ENCODE measurements at regions not wholly inside any gene's neighbourhood (a gene's known extent, or its start where the extent isn't known, plus 50 kb on each side); places are given as distances from the start of the nearest gene placed in this dataset.
"Not testable (repeated sequence)": the region's sequence is repeated elsewhere in the genome, so short reads cannot be mapped to it uniquely, and the experiment has no call there.

- TF ChIP-seq, protein P1, sequence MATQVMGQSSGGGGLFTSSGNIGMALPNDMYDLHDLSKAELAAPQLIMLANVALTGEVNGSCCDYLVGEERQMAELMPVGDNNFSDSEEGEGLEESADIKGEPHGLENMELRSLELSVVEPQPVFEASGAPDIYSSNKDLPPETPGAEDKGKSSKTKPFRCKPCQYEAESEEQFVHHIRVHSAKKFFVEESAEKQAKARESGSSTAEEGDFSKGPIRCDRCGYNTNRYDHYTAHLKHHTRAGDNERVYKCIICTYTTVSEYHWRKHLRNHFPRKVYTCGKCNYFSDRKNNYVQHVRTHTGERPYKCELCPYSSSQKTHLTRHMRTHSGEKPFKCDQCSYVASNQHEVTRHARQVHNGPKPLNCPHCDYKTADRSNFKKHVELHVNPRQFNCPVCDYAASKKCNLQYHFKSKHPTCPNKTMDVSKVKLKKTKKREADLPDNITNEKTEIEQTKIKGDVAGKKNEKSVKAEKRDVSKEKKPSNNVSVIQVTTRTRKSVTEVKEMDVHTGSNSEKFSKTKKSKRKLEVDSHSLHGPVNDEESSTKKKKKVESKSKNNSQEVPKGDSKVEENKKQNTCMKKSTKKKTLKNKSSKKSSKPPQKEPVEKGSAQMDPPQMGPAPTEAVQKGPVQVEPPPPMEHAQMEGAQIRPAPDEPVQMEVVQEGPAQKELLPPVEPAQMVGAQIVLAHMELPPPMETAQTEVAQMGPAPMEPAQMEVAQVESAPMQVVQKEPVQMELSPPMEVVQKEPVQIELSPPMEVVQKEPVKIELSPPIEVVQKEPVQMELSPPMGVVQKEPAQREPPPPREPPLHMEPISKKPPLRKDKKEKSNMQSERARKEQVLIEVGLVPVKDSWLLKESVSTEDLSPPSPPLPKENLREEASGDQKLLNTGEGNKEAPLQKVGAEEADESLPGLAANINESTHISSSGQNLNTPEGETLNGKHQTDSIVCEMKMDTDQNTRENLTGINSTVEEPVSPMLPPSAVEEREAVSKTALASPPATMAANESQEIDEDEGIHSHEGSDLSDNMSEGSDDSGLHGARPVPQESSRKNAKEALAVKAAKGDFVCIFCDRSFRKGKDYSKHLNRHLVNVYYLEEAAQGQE (IDR thresholded peaks at IDR 0.05) = no peak
Measured at GRCh38 chr5:84748313-84748712, 363.6 kb upstream of the EDIL3 start (continued).

DNA sequence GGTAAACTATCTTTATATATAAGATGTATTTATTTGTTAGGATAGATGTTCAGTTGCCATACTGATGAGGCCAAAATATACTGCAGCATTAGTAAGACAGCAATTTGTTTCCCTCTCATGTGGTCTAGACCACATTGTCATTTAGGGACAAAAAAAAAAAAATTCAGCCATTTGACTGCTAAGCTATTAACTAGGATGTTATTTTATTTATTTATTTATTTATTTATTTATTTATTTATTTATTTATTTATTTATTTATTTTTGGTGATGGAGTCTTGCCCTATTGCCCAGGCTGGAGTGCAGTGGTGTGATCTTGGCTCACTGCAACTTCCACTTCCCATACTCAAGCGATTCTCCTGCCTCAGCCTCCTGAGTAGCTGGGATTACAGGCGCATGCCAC lies 361.6 kb upstream of the EDIL3 start:
- H3K4me3 ChIP-seq (ENCODE audit: low read depth in 1 of 3, low read length in 3 of 3); H3K9me3 ChIP-seq (ENCODE audit: control insufficient read depth in 4 of 4, low read length in 3 of 4); H3K36me3 ChIP-seq (ENCODE audit: control insufficient read depth in 4 of 4, insufficient read depth in 3 of 4, low read depth in 1 of 4, low read length in 3 of 4); H3K4me1 ChIP-seq (ENCODE audit: control insufficient read depth in 4 of 4, insufficient read depth in 4 of 4, low read length in 3 of 4); DNase-seq (ENCODE audit: low spot score); H3K27ac ChIP-seq (ENCODE audit: low read depth in 1 of 2, low read length in 2 of 2); H3K27me3 ChIP-seq (ENCODE audit: control insufficient read depth in 4 of 4, insufficient read depth in 4 of 4, low read length in 3 of 4); H3K9ac ChIP-seq (ENCODE audit: low read depth in 1 of 2, low read length in 2 of 2): not testable (repeated sequence)
- WGBS = 94% methylated on average over 2 of the region's 2 CpGs

- TF ChIP-seq, protein P2, sequence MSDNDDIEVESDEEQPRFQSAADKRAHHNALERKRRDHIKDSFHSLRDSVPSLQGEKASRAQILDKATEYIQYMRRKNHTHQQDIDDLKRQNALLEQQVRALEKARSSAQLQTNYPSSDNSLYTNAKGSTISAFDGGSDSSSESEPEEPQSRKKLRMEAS (IDR thresholded peaks at IDR 0.05) = no peak
- no peak for TF ChIP-seq RAD21 (IDR thresholded peaks at IDR 0.05)
- TF ChIP-seq RXRA (IDR thresholded peaks at IDR 0.05) = no peak
- no peak for TF ChIP-seq NR2F2 (IDR thresholded peaks at IDR 0.05)
- no peak for TF ChIP-seq ATF3 (IDR thresholded peaks at IDR 0.05)
- TF ChIP-seq FOXA1 (IDR thresholded peaks at IDR 0.05) = no peak
- TF ChIP-seq HNF4A (conservative IDR thresholded peaks at IDR 0.05) = no peak
- TF ChIP-seq TAF1 (conservative IDR thresholded peaks at IDR 0.05) = no peak
- no peak for TF ChIP-seq EGR1 (IDR thresholded peaks at IDR 0.05; ENCODE audit: low read depth in 2 of 2)
- TF ChIP-seq, protein P3, sequence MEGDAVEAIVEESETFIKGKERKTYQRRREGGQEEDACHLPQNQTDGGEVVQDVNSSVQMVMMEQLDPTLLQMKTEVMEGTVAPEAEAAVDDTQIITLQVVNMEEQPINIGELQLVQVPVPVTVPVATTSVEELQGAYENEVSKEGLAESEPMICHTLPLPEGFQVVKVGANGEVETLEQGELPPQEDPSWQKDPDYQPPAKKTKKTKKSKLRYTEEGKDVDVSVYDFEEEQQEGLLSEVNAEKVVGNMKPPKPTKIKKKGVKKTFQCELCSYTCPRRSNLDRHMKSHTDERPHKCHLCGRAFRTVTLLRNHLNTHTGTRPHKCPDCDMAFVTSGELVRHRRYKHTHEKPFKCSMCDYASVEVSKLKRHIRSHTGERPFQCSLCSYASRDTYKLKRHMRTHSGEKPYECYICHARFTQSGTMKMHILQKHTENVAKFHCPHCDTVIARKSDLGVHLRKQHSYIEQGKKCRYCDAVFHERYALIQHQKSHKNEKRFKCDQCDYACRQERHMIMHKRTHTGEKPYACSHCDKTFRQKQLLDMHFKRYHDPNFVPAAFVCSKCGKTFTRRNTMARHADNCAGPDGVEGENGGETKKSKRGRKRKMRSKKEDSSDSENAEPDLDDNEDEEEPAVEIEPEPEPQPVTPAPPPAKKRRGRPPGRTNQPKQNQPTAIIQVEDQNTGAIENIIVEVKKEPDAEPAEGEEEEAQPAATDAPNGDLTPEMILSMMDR (IDR thresholded peaks at IDR 0.05; ENCODE audit: low read depth, low read length, missing input control) = no peak
- no peak for TF ChIP-seq YY1 (IDR thresholded peaks at IDR 0.05)
- no peak for TF ChIP-seq GABPA (IDR thresholded peaks at IDR 0.05 in 1 of 2, conservative IDR thresholded peaks at IDR 0.05 in 1 of 2)
- no peak for TF ChIP-seq HNF4G (IDR thresholded peaks at IDR 0.05)
- TF ChIP-seq SP1 (IDR thresholded peaks at IDR 0.05) = no peak
- no peak for TF ChIP-seq JUND (IDR thresholded peaks at IDR 0.05)
- TF ChIP-seq FOXA2 (IDR thresholded peaks at IDR 0.05) = no peak
- H3K9ac ChIP-seq (ENCODE audit: low read depth in 1 of 2, low read length in 2 of 2) = no peak overlapping the region
- H3K4me3 ChIP-seq (ENCODE audit: low read depth in 1 of 3, low read length in 3 of 3) = no peak overlapping the region
- H3K27me3 ChIP-seq (ENCODE audit: control insufficient read depth in 4 of 4, insufficient read depth in 4 of 4, low read length in 3 of 4) = no peaks in the 10 kb centered on the region
- no peaks in the 10 kb centered on the region for H3K36me3 ChIP-seq (ENCODE audit: control insufficient read depth in 4 of 4, insufficient read depth in 3 of 4, low read depth in 1 of 4, low read length in 3 of 4)
- DNase-seq (ENCODE audit: low spot score) = no peak
- H3K27ac ChIP-seq (ENCODE audit: low read depth in 1 of 2, low read length in 2 of 2) = no peak overlapping the region
- H3K4me1 ChIP-seq (ENCODE audit: control insufficient read depth in 4 of 4, insufficient read depth in 4 of 4, low read length in 3 of 4) = no peaks in the 10 kb centered on the region
- 55% methylated on average over 1 of the region's 1 CpG for WGBS
- no peaks in the 10 kb centered on the region for H3K9me3 ChIP-seq (ENCODE audit: control insufficient read depth in 4 of 4, low read length in 3 of 4)
Measured at GRCh38 chr5:84741056-84741455, 356.4 kb upstream of the EDIL3 start.

Data from liver (tissue), 8 donors.